WERI-Rb-1 (cell line): ENCODE measurements at regions not wholly inside any gene's neighbourhood (a gene's known extent, or its start where the extent isn't known, plus 50 kb on each side); places are given as distances from the start of the nearest gene placed in this dataset.

Source experiments
- DNase-seq: peaks from one replicate; pipeline ENCODE4 v3.0.0-alpha.2; 2020
- H3K27ac ChIP-seq: fragments of 250-450 bp; sonication (Bioruptor Pico); 2 replicates; pipeline ENCODE4 v1.5.1; 2020; ENCODE audit warnings: mild to moderate bottlenecking, moderate library complexity
- H3K27me3 ChIP-seq: fragments of 250-450 bp; sonication (Bioruptor Pico); 2 replicates; pipeline ENCODE4 v1.5.1; 2021; ENCODE audit warnings: mild to moderate bottlenecking, low read depth, moderate library complexity; ENCODE audit not compliant: insufficient read depth, severe bottlenecking
- H3K36me3 ChIP-seq: fragments of 250-450 bp; sonication (Bioruptor Pico); 2 replicates; pipeline ENCODE4 v1.5.1; 2020; ENCODE audit warnings: mild to moderate bottlenecking, moderate library complexity
- H3K4me3 ChIP-seq: 2 replicates; pipeline ENCODE4 v1.5.1; 2011; ENCODE audit warnings: low read depth, mild to moderate bottlenecking, control low read depth, low read length
- H3K9me3 ChIP-seq: fragments of 250-450 bp; sonication (Bioruptor Pico); 2 replicates; pipeline ENCODE4 v1.5.1; 2021; ENCODE audit warnings: mild to moderate bottlenecking, moderate library complexity; ENCODE audit not compliant: severe bottlenecking
- TF ChIP-seq, protein P1 (sequence below): IDR thresholded peaks from 2 replicates; pipeline ENCODE4 v1.5.1; 2011; ENCODE audit warnings: low read depth, mild to moderate bottlenecking, control low read depth, inconsistent platforms, low read length

DNA sequence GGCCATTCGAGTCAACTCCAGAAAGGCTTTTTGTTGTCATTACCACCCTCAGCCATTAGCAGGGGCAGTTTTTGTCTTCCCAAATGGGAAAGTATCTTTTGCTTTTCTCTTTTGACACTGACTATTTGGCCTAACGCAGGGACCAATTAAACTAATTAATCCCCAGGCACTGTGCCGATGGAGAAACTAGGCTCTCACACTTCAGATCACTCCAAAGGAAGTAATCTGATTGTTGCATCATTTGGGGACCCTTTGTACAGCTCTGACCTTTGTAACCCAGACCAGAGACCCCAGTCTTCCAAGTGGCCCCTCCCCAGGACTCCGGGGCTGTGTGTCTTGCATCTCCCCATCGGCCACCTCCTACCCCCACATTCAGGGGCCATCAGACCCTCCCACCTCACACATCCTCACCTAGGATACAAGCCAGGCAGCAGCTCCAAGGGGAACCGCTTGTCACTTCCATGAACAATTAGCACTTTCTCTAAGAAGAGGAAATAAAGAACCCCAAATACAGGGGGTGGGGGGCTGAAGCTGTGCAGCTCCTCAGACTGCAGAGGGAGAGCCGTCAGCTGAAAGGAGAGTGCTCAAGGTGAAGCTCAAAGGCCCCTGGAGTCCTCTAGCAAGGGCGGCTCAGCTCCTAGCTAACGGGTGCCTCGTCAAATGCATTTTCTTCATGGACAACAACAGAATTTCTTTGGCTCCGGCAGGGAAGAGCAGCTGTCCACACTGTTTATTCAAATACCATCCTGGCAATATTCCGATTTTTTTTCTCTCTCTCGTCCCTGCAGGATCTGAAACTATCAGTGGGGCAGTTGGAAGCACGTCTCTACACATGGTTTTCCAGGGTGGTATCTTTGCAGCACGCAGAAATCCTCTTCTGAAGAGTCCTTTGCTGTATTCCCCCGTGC lies 64.3 kb upstream of the DIO3 start:
- peaks cover 7% of the 10 kb centered on the region for H3K27me3 ChIP-seq
- no peaks in the 10 kb centered on the region for H3K9me3 ChIP-seq
- H3K4me3 ChIP-seq: no peak overlapping the region
- TF ChIP-seq, protein P1, sequence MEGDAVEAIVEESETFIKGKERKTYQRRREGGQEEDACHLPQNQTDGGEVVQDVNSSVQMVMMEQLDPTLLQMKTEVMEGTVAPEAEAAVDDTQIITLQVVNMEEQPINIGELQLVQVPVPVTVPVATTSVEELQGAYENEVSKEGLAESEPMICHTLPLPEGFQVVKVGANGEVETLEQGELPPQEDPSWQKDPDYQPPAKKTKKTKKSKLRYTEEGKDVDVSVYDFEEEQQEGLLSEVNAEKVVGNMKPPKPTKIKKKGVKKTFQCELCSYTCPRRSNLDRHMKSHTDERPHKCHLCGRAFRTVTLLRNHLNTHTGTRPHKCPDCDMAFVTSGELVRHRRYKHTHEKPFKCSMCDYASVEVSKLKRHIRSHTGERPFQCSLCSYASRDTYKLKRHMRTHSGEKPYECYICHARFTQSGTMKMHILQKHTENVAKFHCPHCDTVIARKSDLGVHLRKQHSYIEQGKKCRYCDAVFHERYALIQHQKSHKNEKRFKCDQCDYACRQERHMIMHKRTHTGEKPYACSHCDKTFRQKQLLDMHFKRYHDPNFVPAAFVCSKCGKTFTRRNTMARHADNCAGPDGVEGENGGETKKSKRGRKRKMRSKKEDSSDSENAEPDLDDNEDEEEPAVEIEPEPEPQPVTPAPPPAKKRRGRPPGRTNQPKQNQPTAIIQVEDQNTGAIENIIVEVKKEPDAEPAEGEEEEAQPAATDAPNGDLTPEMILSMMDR: no peak
- DNase-seq: peak; percentile 0
- no peaks in the 10 kb centered on the region for H3K36me3 ChIP-seq
- no peak overlapping the region for H3K27ac ChIP-seq

DNA sequence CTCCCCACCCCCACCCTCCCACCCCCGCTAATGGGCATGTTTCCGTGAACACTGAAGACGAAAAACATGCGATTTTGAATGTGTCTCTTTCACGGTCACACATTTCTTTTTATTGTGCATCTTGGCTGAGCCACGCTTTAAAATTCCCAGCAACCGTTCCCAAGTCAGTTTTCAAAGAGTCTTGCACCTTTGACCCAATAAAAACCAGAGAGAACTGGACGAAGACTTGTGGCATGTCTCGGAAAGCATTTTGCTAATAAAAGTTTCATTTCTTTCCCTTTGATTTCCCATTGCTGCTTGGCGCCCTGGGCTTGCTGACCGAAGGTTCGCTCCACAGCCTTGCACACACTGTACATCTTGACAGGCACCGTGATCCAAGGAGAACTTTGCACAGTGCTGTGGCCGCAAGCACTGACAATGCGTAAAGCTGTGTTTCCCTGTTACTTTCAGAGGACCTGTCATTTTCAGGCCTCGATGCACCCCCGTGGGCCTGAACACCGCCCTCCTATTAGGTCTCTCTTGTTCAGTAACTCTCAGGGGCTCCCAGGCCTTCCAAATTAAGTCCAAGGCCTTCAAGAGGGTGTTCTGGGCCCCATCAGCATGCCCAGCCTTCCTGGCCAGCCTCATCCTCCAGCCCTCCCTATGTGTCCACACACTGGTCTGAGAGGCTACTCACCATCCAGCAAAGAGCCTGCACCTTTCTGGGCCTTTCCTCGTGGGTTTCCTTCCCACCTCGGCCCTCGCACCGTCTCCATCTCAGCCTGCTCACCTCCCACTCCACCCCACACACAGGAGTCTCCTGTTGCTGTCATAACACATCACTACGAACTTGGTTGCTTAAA lies 63.4 kb upstream of the DIO3 start:
- TF ChIP-seq, protein P1: no peak
- DNase-seq: no peak
- Histone ChIP-seq H3K9me3 (no peaks in the 10 kb centered on the region), H3K4me3 (no peak overlapping the region), H3K27ac (no peak overlapping the region), H3K36me3 (no peaks in the 10 kb centered on the region), H3K27me3 (peaks cover 7% of the 10 kb centered on the region)

DNA sequence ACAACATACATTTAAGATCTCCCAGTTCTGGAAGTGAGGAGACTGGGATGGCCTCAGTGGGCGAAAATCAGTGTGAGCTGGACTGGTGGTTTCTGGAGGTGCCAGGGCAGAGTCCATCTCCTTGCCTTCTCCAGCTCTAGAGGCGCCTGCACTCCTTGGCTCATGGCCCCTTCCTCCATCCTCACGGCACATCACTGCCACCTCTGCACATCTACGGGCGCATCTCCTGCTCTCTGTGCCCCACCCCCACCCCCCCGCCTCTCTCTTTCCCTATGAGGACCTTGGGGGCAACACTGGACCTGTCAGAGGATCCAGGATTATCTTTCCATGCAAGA lies 62.8 kb upstream of the DIO3 start:
- Histone ChIP-seq H3K27me3 (peaks cover 7% of the 10 kb centered on the region), H3K9me3 (no peaks in the 10 kb centered on the region), H3K36me3 (no peaks in the 10 kb centered on the region), H3K27ac (no peak overlapping the region), H3K4me3 (no peak overlapping the region)
- TF ChIP-seq, protein P1: no peak
- DNase-seq: no peak

DNA sequence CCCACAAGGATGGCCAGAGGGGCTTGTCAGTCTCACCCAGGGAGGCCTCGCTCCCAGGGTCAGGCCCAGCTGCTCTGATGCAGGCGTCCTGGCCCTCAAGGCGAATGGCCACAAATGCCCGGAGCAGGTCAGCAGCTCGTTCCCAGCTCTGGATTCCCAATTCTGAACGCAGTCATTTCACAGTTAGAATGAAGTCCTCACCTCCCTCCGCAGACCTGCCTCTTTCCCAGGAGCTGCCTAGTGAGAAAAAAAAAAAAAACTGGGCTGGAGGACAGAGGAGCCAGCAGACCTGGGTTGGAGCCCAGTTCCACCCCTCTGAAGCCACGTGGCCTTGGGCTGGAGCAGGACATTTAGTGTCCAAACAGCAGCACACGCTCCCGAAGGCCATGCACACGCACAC lies 62.2 kb upstream of the DIO3 start:
- peak; percentile 1 for DNase-seq
- Histone ChIP-seq H3K9me3 (no peaks in the 10 kb centered on the region), H3K27ac (no peak overlapping the region), H3K4me3 (no peak overlapping the region), H3K36me3 (no peaks in the 10 kb centered on the region), H3K27me3 (peaks cover 7% of the 10 kb centered on the region)
- TF ChIP-seq, protein P1: no peak

DNA sequence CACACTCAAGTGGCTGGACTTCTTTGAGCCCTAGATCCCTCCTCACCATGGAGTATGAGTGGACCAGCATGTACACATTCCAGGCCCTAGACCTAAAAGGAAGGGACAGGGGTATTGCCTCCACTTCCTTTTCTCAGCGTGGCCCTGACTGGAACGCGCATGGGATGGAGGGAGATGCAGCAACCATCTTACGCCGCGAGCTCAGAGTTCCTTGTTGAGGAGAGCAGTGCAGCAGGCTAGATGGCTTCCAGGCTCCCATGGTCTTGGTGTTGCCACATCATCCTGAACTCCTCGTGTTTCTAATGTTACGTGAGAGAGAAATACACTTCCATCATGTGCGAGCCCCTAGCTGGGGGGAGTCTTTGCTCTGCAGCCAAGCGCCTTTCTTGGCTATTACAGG lies 61.8 kb upstream of the DIO3 start:
- Histone ChIP-seq H3K36me3 (no peaks in the 10 kb centered on the region), H3K27ac (no peak overlapping the region), H3K4me3 (no peak overlapping the region), H3K9me3 (no peaks in the 10 kb centered on the region), H3K27me3 (peaks cover 7% of the 10 kb centered on the region)
- no peak for DNase-seq
- TF ChIP-seq, protein P1: no peak
